Activated naive CD8-positive, alpha-beta T cell treated with anti-CD3 and anti-CD28 coated beads, Interleukin-2, amount 10 ng/mL, durations not matched to agents 7 days and 5 days (primary cell): ENCODE measurements at regions not wholly inside any gene's neighbourhood (a gene's known extent, or its start where the extent isn't known, plus 50 kb on each side); places are given as distances from the start of the nearest gene placed in this dataset.
"Not testable (repeated sequence)": the region's sequence is repeated elsewhere in the genome, so short reads cannot be mapped to it uniquely, and the experiment has no call there.

Experiments used
- ATAC-seq: fragments of 150-1000 bp; cut with Tn5 transposase; one replicate; pipeline ENCODE4 v1.10.0; 2021; ENCODE audit warnings: low read depth, moderate library complexity
- POLR2A ChIA-PET: fragments of 350-600 bp; sonication (Branson Sonifier 250); formaldehyde crosslinking; loops from one replicate; lab custom pipeline; 2021; ENCODE audit warnings: antibody characterized with exemption; lab: Charles Lee
- DNase-seq: peaks from one replicate; pipeline ENCODE4 v3.0.0; 2021
- H3K27ac Mint-ChIP-seq: one replicate; pipeline ENCODE4 v1.8.0; 2022; ENCODE audit warnings: mild to moderate bottlenecking, mixed read lengths
- H3K27me3 Mint-ChIP-seq: one replicate; pipeline ENCODE4 v1.8.0; 2022; ENCODE audit warnings: mild to moderate bottlenecking, moderate library complexity, mixed read lengths
- H3K36me3 Mint-ChIP-seq: one replicate; pipeline ENCODE4 v1.8.0; 2021; ENCODE audit warnings: mild to moderate bottlenecking, mixed read lengths
- H3K4me1 Mint-ChIP-seq: one replicate; pipeline ENCODE4 v1.8.0; 2021; ENCODE audit warnings: mixed read lengths
- H3K4me3 Mint-ChIP-seq: one replicate; pipeline ENCODE4 v1.8.0; 2022; ENCODE audit warnings: mild to moderate bottlenecking, moderate library complexity, mixed read lengths
- H3K9me3 Mint-ChIP-seq: one replicate; pipeline ENCODE4 v1.8.0; 2021; ENCODE audit warnings: mixed read lengths

DNA sequence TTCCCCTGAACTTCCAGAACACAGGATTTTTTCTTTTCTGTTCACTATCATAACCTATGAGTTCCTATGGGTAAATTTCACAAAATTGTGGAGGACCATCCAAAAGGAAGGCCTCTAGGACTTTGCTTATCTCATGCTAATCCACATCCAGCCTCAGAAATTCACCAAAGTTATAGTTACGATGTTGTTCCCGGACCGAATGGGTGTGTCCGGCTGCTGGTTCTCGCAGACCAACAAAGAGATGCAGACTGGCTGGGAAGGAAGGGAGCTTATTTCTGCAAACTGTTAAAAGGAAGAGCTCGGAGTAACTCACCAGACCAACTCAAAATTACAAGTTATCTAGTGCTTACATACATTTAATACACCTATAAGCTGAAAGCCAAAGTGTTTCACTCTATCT, 882.9 kb upstream of the SPRY2 start:
- Mint-ChIP-seq H3K27me3 (no peaks in the 10 kb centered on the region), H3K4me3 (no peak overlapping the region), H3K27ac (no peak overlapping the region), H3K36me3 (no peaks in the 10 kb centered on the region), H3K4me1 (no peaks in the 10 kb centered on the region), H3K9me3 (peaks cover 8% of the 10 kb centered on the region)
- DNase-seq = no peak
- ATAC-seq = no peak
- POLR2A ChIA-PET = no interaction called here

DNA sequence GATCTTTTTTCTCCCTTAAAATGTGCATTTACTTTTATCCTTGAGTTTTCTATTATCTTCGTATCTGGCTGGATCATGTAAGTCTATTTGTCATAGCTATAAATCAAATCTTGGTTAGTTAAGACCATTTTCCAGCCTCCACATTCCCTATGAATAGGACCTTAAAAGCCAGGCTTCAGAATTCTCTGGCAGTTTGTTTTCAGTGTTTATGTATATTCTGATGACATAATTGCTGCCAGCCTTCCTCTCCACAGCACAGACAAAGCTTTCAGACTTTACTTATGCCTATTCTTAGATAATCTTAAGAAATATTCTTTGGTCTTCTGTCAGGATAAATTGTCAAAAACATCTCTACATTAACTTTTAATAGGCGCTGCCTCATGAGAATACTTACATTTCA, 870.8 kb upstream of the SPRY2 start:
- H3K27ac Mint-ChIP-seq = no peak overlapping the region
- H3K27me3 Mint-ChIP-seq = no peaks in the 10 kb centered on the region
- H3K36me3 Mint-ChIP-seq = no peaks in the 10 kb centered on the region
- POLR2A ChIA-PET = no interaction called here
- no peaks in the 10 kb centered on the region for H3K9me3 Mint-ChIP-seq
- no peak overlapping the region for H3K4me3 Mint-ChIP-seq
- DNase-seq (no peak), ATAC-seq (no peak)
- no peaks in the 10 kb centered on the region for H3K4me1 Mint-ChIP-seq

- H3K27me3 Mint-ChIP-seq = no peaks in the 10 kb centered on the region
- POLR2A ChIA-PET = no interaction called here
- DNase-seq (no peak), ATAC-seq (no peak)
- no peaks in the 10 kb centered on the region for H3K4me1 Mint-ChIP-seq
- H3K36me3 Mint-ChIP-seq = no peaks in the 10 kb centered on the region
- no peak overlapping the region for H3K27ac Mint-ChIP-seq
- H3K4me3 Mint-ChIP-seq = no peak overlapping the region
- peaks cover 2% of the 10 kb centered on the region for H3K9me3 Mint-ChIP-seq
Observed at GRCh38 chr13:81207636-81208035, 866.7 kb upstream of the SPRY2 start.

- Mint-ChIP-seq H3K36me3 (no peaks in the 10 kb centered on the region), H3K4me1 (no peaks in the 10 kb centered on the region), H3K27ac (no peak overlapping the region), H3K9me3 (peaks cover 2% of the 10 kb centered on the region), H3K27me3 (no peaks in the 10 kb centered on the region), H3K4me3 (no peak overlapping the region)
- POLR2A ChIA-PET = no interaction called here
- no peak for ATAC-seq
- no peak for DNase-seq
Observed at GRCh38 chr13:81207231-81207630, 866.3 kb upstream of the SPRY2 start.

- no peaks in the 10 kb centered on the region for H3K4me1 Mint-ChIP-seq
- H3K27me3 Mint-ChIP-seq = no peaks in the 10 kb centered on the region
- H3K36me3 Mint-ChIP-seq = no peaks in the 10 kb centered on the region
- ATAC-seq = no peak
- no peak overlapping the region for H3K4me3 Mint-ChIP-seq
- no peak overlapping the region for H3K27ac Mint-ChIP-seq
- no peak for DNase-seq
- POLR2A ChIA-PET = no interaction called here
- H3K9me3 Mint-ChIP-seq = peaks cover 4% of the 10 kb centered on the region
Observed at GRCh38 chr13:81203783-81204182, 862.9 kb upstream of the SPRY2 start.

DNA sequence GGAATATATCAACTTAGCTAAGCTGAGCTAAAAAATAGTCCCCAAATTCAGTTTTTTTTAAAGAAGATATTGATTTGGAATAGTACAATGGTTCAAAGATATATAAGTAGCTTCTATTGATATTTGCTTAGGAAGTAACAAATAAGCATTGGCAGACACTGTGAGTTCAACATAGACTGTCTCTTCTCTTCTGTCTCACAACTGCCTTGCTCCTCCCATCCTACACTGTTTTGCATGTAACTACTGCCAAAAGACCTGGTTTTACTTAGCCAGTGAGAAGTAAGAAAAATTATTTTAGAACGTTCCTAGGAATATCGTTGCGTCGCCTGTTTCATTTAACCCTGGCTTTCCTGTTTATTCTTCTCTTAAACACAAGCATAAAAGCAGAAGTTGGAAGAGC, 859.0 kb upstream of the SPRY2 start:
- Mint-ChIP-seq H3K4me1 (no peaks in the 10 kb centered on the region), H3K27me3 (no peaks in the 10 kb centered on the region), H3K4me3 (no peak overlapping the region), H3K9me3 (peaks cover 2% of the 10 kb centered on the region), H3K36me3 (no peaks in the 10 kb centered on the region), H3K27ac (no peak overlapping the region)
- no peak for ATAC-seq
- DNase-seq = no peak
- POLR2A ChIA-PET = no interaction called here

DNA sequence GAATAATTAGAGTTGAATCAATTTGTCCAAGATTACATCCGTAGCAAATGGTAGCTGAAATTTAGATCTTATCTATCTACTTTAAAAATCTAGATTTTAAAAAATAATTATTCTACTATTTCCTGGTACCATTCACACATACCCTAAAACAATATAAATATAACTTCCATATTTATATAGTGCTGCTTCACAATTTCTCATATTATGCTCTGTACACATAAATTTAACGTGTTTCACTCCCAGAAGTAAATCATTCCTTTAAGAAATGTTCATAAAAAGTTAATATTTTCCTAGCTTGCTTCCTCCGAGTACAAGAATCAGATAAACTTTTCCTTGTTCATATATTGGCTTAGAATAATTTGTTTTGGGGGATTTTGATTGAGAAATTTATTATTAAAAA, 857.0 kb upstream of the SPRY2 start:
- Mint-ChIP-seq H3K27ac (no peak overlapping the region), H3K9me3 (peaks cover 5% of the 10 kb centered on the region), H3K27me3 (no peaks in the 10 kb centered on the region), H3K4me3 (no peak overlapping the region), H3K4me1 (no peaks in the 10 kb centered on the region), H3K36me3 (no peaks in the 10 kb centered on the region)
- no peak for ATAC-seq
- POLR2A ChIA-PET = no interaction called here
- DNase-seq = no peak

GRCh38 chr13:81197483-81197882, 856.6 kb upstream of the SPRY2 start:
- Mint-ChIP-seq H3K4me1 (no peaks in the 10 kb centered on the region), H3K27me3 (no peaks in the 10 kb centered on the region), H3K27ac (no peak overlapping the region), H3K9me3 (peaks cover 5% of the 10 kb centered on the region), H3K36me3 (no peaks in the 10 kb centered on the region), H3K4me3 (no peak overlapping the region)
- POLR2A ChIA-PET = no interaction called here
- DNase-seq = no peak
- ATAC-seq = no peak

GRCh38 chr13:81194362-81194761, 853.4 kb upstream of the SPRY2 start:
- no peak for DNase-seq
- Mint-ChIP-seq H3K9me3 (peaks cover 3% of the 10 kb centered on the region), H3K27ac (no peak overlapping the region), H3K36me3 (no peaks in the 10 kb centered on the region), H3K4me1 (no peaks in the 10 kb centered on the region), H3K27me3 (no peaks in the 10 kb centered on the region), H3K4me3 (no peak overlapping the region)
- POLR2A ChIA-PET = no interaction called here
- no peak for ATAC-seq

GRCh38 chr13:81184556-81185265, 843.8 kb upstream of the SPRY2 start:
- Mint-ChIP-seq H3K36me3 (no peaks in the 10 kb centered on the region), H3K27me3 (no peaks in the 10 kb centered on the region), H3K27ac (no peak overlapping the region), H3K4me3 (no peak overlapping the region), H3K9me3 (no peaks in the 10 kb centered on the region), H3K4me1 (no peaks in the 10 kb centered on the region)
- POLR2A ChIA-PET = no interaction called here
- ATAC-seq (no peak), DNase-seq (no peak)

GRCh38 chr13:81172603-81173002, 831.7 kb upstream of the SPRY2 start:
- no peak for DNase-seq
- Mint-ChIP-seq H3K27me3 (no peaks in the 10 kb centered on the region), H3K4me3 (no peak overlapping the region), H3K36me3 (no peaks in the 10 kb centered on the region), H3K27ac (no peak overlapping the region), H3K4me1 (no peaks in the 10 kb centered on the region), H3K9me3 (no peaks in the 10 kb centered on the region)
- no peak for ATAC-seq
- POLR2A ChIA-PET = no interaction called here

- no peaks in the 10 kb centered on the region for H3K27me3 Mint-ChIP-seq
- H3K4me1 Mint-ChIP-seq = no peaks in the 10 kb centered on the region
- H3K36me3 Mint-ChIP-seq = no peaks in the 10 kb centered on the region
- H3K27ac Mint-ChIP-seq = no peak overlapping the region
- POLR2A ChIA-PET = no interaction called here
- peaks cover 6% of the 10 kb centered on the region for H3K9me3 Mint-ChIP-seq
- ATAC-seq = no peak
- no peak overlapping the region for H3K4me3 Mint-ChIP-seq
- DNase-seq = no peak
Observed at GRCh38 chr13:81171065-81171647, 830.2 kb upstream of the SPRY2 start.

DNA sequence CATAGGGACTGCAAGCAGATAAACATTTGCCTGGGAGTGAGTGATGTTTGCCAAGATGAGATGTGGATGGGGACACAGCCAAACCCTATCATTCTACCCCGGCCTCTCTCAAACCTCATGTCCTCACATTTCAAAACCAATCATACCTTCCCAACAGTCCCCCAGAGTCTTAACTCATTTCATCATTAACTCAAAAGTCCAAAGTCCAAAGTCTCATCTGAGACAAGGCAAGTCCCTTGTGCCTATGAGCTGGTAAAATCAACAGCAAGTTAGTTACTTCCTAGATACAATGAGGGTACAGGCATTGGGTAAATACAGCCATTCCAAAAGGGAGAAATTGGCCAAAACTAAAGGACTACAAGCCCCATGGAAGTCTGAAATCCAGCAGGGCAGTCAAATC, 822.9 kb upstream of the SPRY2 start:
- H3K9me3 Mint-ChIP-seq, H3K36me3 Mint-ChIP-seq, H3K27ac Mint-ChIP-seq, POLR2A ChIA-PET, ATAC-seq, DNase-seq, H3K4me1 Mint-ChIP-seq, H3K4me3 Mint-ChIP-seq, H3K27me3 Mint-ChIP-seq: not testable (repeated sequence)

- H3K4me3 Mint-ChIP-seq = no peak overlapping the region
- no peak for ATAC-seq
- H3K27me3 Mint-ChIP-seq = no peaks in the 10 kb centered on the region
- H3K4me1 Mint-ChIP-seq = no peaks in the 10 kb centered on the region
- H3K36me3 Mint-ChIP-seq = no peaks in the 10 kb centered on the region
- no peak for DNase-seq
- H3K27ac Mint-ChIP-seq = no peak overlapping the region
- POLR2A ChIA-PET = no interaction called here
- H3K9me3 Mint-ChIP-seq = peaks cover 1% of the 10 kb centered on the region
Observed at GRCh38 chr13:81153478-81153877, 812.6 kb upstream of the SPRY2 start.
